AG09309 (cell line): ENCODE measurements at regions not wholly inside any gene's neighbourhood (a gene's known extent, or its start where the extent isn't known, plus 50 kb on each side); places are given as distances from the start of the nearest gene placed in this dataset.

Experiments
- DNase-seq: peaks from one replicate; pipeline ENCODE4 v3.0.0-alpha.2; 2010; ENCODE audit warnings: low read depth
- H3K4me3 ChIP-seq: 2 replicates; pipeline ENCODE4 v1.5.1; 2011; ENCODE audit warnings: mild to moderate bottlenecking, low read depth, low read length, moderate library complexity; ENCODE audit not compliant: control insufficient read depth
- TF ChIP-seq, protein P1 (sequence below): IDR thresholded peaks from 2 replicates; pipeline ENCODE4 v1.5.1; 2011; ENCODE audit warnings: mild to moderate bottlenecking, low read depth, low read length, inconsistent platforms; ENCODE audit not compliant: insufficient read depth, control insufficient read depth; ENCODE audit errors: missing control alignments

- TF ChIP-seq, protein P1, sequence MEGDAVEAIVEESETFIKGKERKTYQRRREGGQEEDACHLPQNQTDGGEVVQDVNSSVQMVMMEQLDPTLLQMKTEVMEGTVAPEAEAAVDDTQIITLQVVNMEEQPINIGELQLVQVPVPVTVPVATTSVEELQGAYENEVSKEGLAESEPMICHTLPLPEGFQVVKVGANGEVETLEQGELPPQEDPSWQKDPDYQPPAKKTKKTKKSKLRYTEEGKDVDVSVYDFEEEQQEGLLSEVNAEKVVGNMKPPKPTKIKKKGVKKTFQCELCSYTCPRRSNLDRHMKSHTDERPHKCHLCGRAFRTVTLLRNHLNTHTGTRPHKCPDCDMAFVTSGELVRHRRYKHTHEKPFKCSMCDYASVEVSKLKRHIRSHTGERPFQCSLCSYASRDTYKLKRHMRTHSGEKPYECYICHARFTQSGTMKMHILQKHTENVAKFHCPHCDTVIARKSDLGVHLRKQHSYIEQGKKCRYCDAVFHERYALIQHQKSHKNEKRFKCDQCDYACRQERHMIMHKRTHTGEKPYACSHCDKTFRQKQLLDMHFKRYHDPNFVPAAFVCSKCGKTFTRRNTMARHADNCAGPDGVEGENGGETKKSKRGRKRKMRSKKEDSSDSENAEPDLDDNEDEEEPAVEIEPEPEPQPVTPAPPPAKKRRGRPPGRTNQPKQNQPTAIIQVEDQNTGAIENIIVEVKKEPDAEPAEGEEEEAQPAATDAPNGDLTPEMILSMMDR = no peak
- no peak for DNase-seq
- no peak overlapping the region for H3K4me3 ChIP-seq
These were observed 85.0 kb downstream of the RBM43 start for GRCh38 chr2:151176661-151177060.

GRCh38 chr2:151175864-151176263 lies 85.8 kb downstream of the RBM43 start:
- H3K4me3 ChIP-seq = no peak overlapping the region
- DNase-seq = no peak
- TF ChIP-seq, protein P1 = no peak

GRCh38 chr2:151174127-151174526 lies 87.5 kb downstream of the RBM43 start:
- H3K4me3 ChIP-seq = no peak overlapping the region
- DNase-seq = no peak
- TF ChIP-seq, protein P1 = no peak

DNA sequence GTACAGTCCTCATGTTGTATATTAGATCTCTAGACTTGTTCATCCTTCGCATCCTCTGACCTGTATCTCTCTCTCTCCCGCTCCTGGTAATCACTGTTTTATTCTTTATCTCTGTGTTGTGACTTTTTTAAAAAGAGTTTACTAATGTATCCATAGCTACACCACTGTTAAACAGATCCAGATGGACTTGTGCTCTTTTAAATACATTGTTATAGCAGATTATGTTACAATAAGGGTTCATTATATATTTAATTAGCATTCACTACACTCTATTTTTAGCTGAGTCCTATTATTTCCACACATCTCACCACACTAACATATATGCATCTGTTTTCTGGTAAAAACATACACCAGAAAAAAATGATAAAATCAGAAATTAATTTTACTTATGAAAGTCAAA lies 90.5 kb downstream of the RBM43 start:
- TF ChIP-seq, protein P1 = no peak
- no peak for DNase-seq
- H3K4me3 ChIP-seq = no peak overlapping the region

GRCh38 chr2:151166410-151166809 lies 95.3 kb downstream of the RBM43 start:
- TF ChIP-seq, protein P1 = no peak
- DNase-seq = no peak
- H3K4me3 ChIP-seq = no peak overlapping the region

- no peak for DNase-seq
- TF ChIP-seq, protein P1 = no peak
- no peak overlapping the region for H3K4me3 ChIP-seq
These were observed 96.5 kb downstream of the RBM43 start for GRCh38 chr2:151165105-151165684.

GRCh38 chr2:151161821-151162551 lies 99.7 kb downstream of the RBM43 start:
- DNase-seq = peak; percentile 35
- TF ChIP-seq, protein P1 = peak; percentile 59
- H3K4me3 ChIP-seq = no peak overlapping the region
